Fibroblast of the aortic adventitia (primary cell): ENCODE measurements at regions not wholly inside any gene's neighbourhood (a gene's known extent, or its start where the extent isn't known, plus 50 kb on each side); places are given as distances from the start of the nearest gene placed in this dataset.

ENCODE experiments used
- DNase-seq: peaks from one replicate; pipeline ENCODE4 v3.0.0-alpha.2; 2010; ENCODE audit warnings: low read depth
- H3K4me3 ChIP-seq: 2 replicates; pipeline ENCODE4 v1.5.1; 2011; ENCODE audit warnings: low read depth, mild to moderate bottlenecking, control low read depth, low read length, moderate library complexity
- CTCF ChIP-seq: IDR thresholded peaks from 2 replicates; pipeline ENCODE4 v1.5.1; 2011; ENCODE audit warnings: mild to moderate bottlenecking, low read length, control low read depth, inconsistent platforms; ENCODE audit not compliant: insufficient read depth

GRCh38 chr14:82079553-82079952, 545.9 kb upstream of the SEL1L start:
- H3K4me3 ChIP-seq: no peak overlapping the region
- no peak for DNase-seq
- no peak for TF ChIP-seq CTCF

- H3K4me3 ChIP-seq: no peak overlapping the region
- TF ChIP-seq CTCF: no peak
- DNase-seq: no peak
These were observed 546.7 kb upstream of the SEL1L start for GRCh38 chr14:82080370-82080769.

GRCh38 chr14:82084813-82085212, 551.2 kb upstream of the SEL1L start:
- no peak overlapping the region for H3K4me3 ChIP-seq
- TF ChIP-seq CTCF: no peak
- DNase-seq: no peak

GRCh38 chr14:82091097-82091496, 557.4 kb upstream of the SEL1L start:
- no peak for DNase-seq
- TF ChIP-seq CTCF: no peak
- H3K4me3 ChIP-seq: no peak overlapping the region

GRCh38 chr14:82094829-82095345, 561.2 kb upstream of the SEL1L start:
- no peak for DNase-seq
- no peak overlapping the region for H3K4me3 ChIP-seq
- TF ChIP-seq CTCF: no peak

- no peak for TF ChIP-seq CTCF
- no peak overlapping the region for H3K4me3 ChIP-seq
- DNase-seq: no peak
These were observed 570.4 kb upstream of the SEL1L start for GRCh38 chr14:82104013-82104412.

GRCh38 chr14:82112210-82112839, 578.7 kb upstream of the SEL1L start:
- no peak for DNase-seq
- no peak for TF ChIP-seq CTCF
- H3K4me3 ChIP-seq: no peak overlapping the region
